ENCODE measurements at regions not wholly inside any gene's neighbourhood (a gene's known extent, or its start where the extent isn't known, plus 50 kb on each side); places are given as distances from the start of the nearest gene placed in this dataset.

GRCh38 chr3:177787279-177788041 lies 590.2 kb upstream of the TBL1XR1 start:
- DNase-seq (ENCODE audit: low read depth): no peak
- no peak for TF ChIP-seq POLR2A (IDR thresholded peaks at IDR 0.05; ENCODE audit: extremely low read depth, insufficient read length)
- no peak for TF ChIP-seq MYC (IDR thresholded peaks at IDR 0.05; ENCODE audit: low read depth, low read length)
- TF ChIP-seq, protein P1, sequence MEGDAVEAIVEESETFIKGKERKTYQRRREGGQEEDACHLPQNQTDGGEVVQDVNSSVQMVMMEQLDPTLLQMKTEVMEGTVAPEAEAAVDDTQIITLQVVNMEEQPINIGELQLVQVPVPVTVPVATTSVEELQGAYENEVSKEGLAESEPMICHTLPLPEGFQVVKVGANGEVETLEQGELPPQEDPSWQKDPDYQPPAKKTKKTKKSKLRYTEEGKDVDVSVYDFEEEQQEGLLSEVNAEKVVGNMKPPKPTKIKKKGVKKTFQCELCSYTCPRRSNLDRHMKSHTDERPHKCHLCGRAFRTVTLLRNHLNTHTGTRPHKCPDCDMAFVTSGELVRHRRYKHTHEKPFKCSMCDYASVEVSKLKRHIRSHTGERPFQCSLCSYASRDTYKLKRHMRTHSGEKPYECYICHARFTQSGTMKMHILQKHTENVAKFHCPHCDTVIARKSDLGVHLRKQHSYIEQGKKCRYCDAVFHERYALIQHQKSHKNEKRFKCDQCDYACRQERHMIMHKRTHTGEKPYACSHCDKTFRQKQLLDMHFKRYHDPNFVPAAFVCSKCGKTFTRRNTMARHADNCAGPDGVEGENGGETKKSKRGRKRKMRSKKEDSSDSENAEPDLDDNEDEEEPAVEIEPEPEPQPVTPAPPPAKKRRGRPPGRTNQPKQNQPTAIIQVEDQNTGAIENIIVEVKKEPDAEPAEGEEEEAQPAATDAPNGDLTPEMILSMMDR (IDR thresholded peaks at IDR 0.05; ENCODE audit: low read depth, low read length): no peak
- TF ChIP-seq MAX (IDR thresholded peaks at IDR 0.05; ENCODE audit: low read depth, low read length): no peak
- no peak overlapping the region for H3K4me3 ChIP-seq (ENCODE audit: low read depth, low read length)

DNA sequence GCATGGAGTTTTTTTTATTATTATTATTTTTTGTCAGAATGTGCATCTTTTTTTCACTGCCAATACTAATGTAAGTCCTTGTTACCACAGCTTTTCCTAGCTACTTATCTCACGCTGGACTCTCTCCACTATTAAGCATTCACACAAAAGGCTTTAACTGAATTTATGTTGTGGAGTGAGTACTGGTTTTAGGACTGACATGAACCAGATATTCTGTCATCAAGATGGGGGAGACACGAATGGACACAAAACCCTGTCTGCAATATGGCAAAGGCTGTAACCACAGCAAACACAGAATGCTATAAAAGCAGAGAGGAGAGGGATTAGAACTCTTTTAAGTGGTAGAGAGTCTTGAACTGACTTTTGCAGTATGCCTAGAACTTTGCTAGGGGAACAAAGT lies 592.2 kb upstream of the TBL1XR1 start:
- no peak overlapping the region for H3K4me3 ChIP-seq (ENCODE audit: low read depth, low read length)
- no peak for DNase-seq (ENCODE audit: low read depth)
- TF ChIP-seq MAX (IDR thresholded peaks at IDR 0.05; ENCODE audit: low read depth, low read length): no peak
- no peak for TF ChIP-seq MYC (IDR thresholded peaks at IDR 0.05; ENCODE audit: low read depth, low read length)
- TF ChIP-seq POLR2A (IDR thresholded peaks at IDR 0.05; ENCODE audit: extremely low read depth, insufficient read length): no peak
- TF ChIP-seq, protein P1 (IDR thresholded peaks at IDR 0.05; ENCODE audit: low read depth, low read length): no peak

DNA sequence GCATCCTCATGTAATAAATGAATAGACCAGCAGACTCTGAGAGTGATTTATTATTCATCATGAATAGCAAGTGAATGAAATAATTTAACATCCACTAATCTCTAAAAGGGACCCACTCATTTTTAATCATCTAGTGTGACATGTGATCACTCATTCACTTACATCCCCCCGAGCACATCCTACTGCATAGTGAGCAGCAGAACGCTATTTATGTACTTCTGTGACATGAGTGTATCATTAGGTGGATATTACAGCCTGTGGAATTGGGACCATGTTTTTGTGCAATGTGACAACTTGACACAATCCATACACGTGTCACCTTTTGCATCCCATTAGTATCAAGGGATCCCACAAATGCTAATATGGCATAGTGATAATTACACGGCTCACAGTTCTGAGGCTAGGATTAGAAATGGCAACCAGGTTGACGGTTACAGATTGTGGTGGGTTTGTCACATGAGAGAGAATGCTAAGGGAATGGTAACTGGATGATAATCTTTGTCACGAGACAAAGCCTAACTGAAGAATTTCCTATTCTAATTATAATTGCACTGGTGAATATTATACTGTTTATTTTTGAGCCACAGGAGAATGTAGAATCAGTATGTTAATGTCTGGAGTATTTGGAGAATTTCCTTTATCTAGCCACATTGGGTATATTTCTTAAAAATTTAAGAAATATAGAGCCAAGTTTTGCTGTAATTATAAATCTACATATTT lies 595.2 kb upstream of the TBL1XR1 start:
- TF ChIP-seq, protein P1 (IDR thresholded peaks at IDR 0.05; ENCODE audit: low read depth, low read length): no peak
- no peak for TF ChIP-seq POLR2A (IDR thresholded peaks at IDR 0.05; ENCODE audit: extremely low read depth, insufficient read length)
- DNase-seq (ENCODE audit: low read depth): no peak
- no peak overlapping the region for H3K4me3 ChIP-seq (ENCODE audit: low read depth, low read length)

GRCh38 chr3:177793451-177793850 lies 596.2 kb upstream of the TBL1XR1 start:
- DNase-seq (ENCODE audit: low read depth): no peak
- no peak overlapping the region for H3K4me3 ChIP-seq (ENCODE audit: low read depth, low read length)
- TF ChIP-seq MAX (IDR thresholded peaks at IDR 0.05; ENCODE audit: low read depth, low read length) (no peak), MYC (IDR thresholded peaks at IDR 0.05; ENCODE audit: low read depth, low read length) (no peak), POLR2A (IDR thresholded peaks at IDR 0.05; ENCODE audit: extremely low read depth, insufficient read length) (no peak)
- TF ChIP-seq, protein P1 (IDR thresholded peaks at IDR 0.05; ENCODE audit: low read depth, low read length): no peak

DNA sequence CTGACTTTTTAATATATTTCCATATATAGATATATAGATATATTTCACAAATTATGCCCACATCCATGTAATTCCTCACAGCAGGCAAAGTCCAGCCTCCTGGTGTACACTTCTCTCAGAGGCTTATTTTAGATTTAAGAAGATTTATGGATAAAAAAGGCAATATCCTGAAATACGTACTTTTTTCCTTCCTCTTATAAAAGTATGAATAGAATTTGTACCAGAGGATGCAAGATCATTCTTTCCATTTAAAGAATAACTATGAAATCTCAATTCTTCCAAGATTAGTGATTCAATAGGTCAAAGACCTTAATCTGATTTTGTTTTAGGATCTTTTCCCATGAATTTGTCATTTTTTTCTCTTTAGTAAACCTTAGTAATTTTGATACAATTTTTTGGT lies 597.9 kb upstream of the TBL1XR1 start:
- no peak overlapping the region for H3K4me3 ChIP-seq (ENCODE audit: low read depth, low read length)
- no peak for TF ChIP-seq MYC (IDR thresholded peaks at IDR 0.05; ENCODE audit: low read depth, low read length)
- no peak for TF ChIP-seq POLR2A (IDR thresholded peaks at IDR 0.05; ENCODE audit: extremely low read depth, insufficient read length)
- TF ChIP-seq, protein P1 (IDR thresholded peaks at IDR 0.05; ENCODE audit: low read depth, low read length): no peak
- no peak for TF ChIP-seq MAX (IDR thresholded peaks at IDR 0.05; ENCODE audit: low read depth, low read length)
- no peak for DNase-seq (ENCODE audit: low read depth)
